ENCODE measurements at regions not wholly inside any gene's neighbourhood (a gene's known extent, or its start where the extent isn't known, plus 50 kb on each side); places are given as distances from the start of the nearest gene placed in this dataset.

GRCh38 chr14:45785240-45785639, 532.2 kb upstream of the MIS18BP1 start:
- intact Hi-C loops (cut with micrococcal nuclease) (no loop called here), in situ Hi-C loops (cut with MboI; ENCODE audit: low sequenced_read_pairs) (no loop called here)

More at GRCh38 chr14:45785240-45785639, 532.2 kb upstream of the MIS18BP1 start:
- no peaks in the 10 kb centered on the region for H4K20me1 ChIP-seq (ENCODE audit: insufficient read depth, low read length)
- no peak overlapping the region for H2BK5ac ChIP-seq (ENCODE audit: low read depth, low read length, poor library complexity, severe bottlenecking)
- H3K27ac ChIP-seq (ENCODE audit: insufficient read depth, low read length) = no peak overlapping the region
- H2AK9ac ChIP-seq (replicated peaks; ENCODE audit: low read depth, low read length, poor library complexity) = no peak overlapping the region
- no peaks in the 10 kb centered on the region for H3K36me3 ChIP-seq (ENCODE audit: control insufficient read depth, insufficient read depth, low read length)
- dilution Hi-C loops (cut with HindIII; ENCODE audit: low sequenced_read_pairs, unreplicated experiment) = no loop called here
- H3K9ac ChIP-seq (ENCODE audit: low read depth, low read length) = no peak overlapping the region
- H4K91ac ChIP-seq (ENCODE audit: insufficient read depth, low read depth, low read length) = no peak overlapping the region
- H3K79me1 ChIP-seq (ENCODE audit: low read depth in 1 of 2, low read length in 2 of 2) = no peaks in the 10 kb centered on the region
- no peaks in the 10 kb centered on the region for H3K27me3 ChIP-seq (ENCODE audit: control insufficient read depth, insufficient read depth, low read length)
- WGBS, 2 experiments (ENCODE audit: extremely low coverage in 2 of 2, insufficient read length in 1 of 2) = no CpG with 5 or more reads among the region's 1 CpG
- no peak overlapping the region for H2AK5ac ChIP-seq (ENCODE audit: low read depth, low read length)
- ChIA-PET POLR2A (ENCODE audit: unreplicated experiment) (no interaction called here), CTCF (no interaction called here)
- H3K18ac ChIP-seq (ENCODE audit: low read depth, low read length) = no peak overlapping the region
- BruUV-seq (replicated peaks) = no TSS peak
- peaks cover 11% of the 10 kb centered on the region for H3K9me3 ChIP-seq (ENCODE audit: control insufficient read depth, insufficient read depth, low read length)
- H2BK120ac ChIP-seq (ENCODE audit: low read depth, low read length) = no peak overlapping the region
- no peak overlapping the region for H3K4me2 ChIP-seq (ENCODE audit: low read depth, low read length)
- H4K5ac ChIP-seq (ENCODE audit: low read depth, low read length) = no peak overlapping the region
- H2BK15ac ChIP-seq (ENCODE audit: low read depth, low read length) = no peak overlapping the region
- no peak overlapping the region for H3K4me3 ChIP-seq (ENCODE audit: insufficient read depth, low read depth, low read length)
- no peak overlapping the region for H3K23ac ChIP-seq (ENCODE audit: low read depth, low read length)
- H3K4ac ChIP-seq (ENCODE audit: low read depth, low read length) = no peak overlapping the region
- H4K8ac ChIP-seq (ENCODE audit: low read depth in 2 of 2, low read length in 2 of 2) = no peak overlapping the region
- H3K9me1 ChIP-seq (ENCODE audit: insufficient read depth, low read length) = no peaks in the 10 kb centered on the region
- no peak overlapping the region for H2AFZ ChIP-seq (replicated peaks; ENCODE audit: low read length, poor library complexity)
- H3K56ac ChIP-seq (ENCODE audit: extremely low read depth, insufficient read depth, low read length) = no peak overlapping the region
- ATAC-seq (ENCODE audit: low read depth) = no peak
- no peak overlapping the region for H2BK20ac ChIP-seq (ENCODE audit: low read depth, low read length)
- H3K14ac ChIP-seq (replicated peaks; ENCODE audit: low read depth, low read length) = no peak overlapping the region
- no peaks in the 10 kb centered on the region for H3K4me1 ChIP-seq (ENCODE audit: control insufficient read depth, insufficient read depth, low read length)
- no peak for DNase-seq
- TF ChIP-seq RFX5 (IDR thresholded peaks at IDR 0.05; ENCODE audit: low read depth, low read length) = no peak
- TF ChIP-seq MXI1 (IDR thresholded peaks at IDR 0.05; ENCODE audit: borderline replicate concordance, low read depth, low read length) = no peak
- TF ChIP-seq NFE2L2 (IDR thresholded peaks at IDR 0.05; ENCODE audit: low read depth, low read length) = no peak
- TF ChIP-seq, protein P1, sequence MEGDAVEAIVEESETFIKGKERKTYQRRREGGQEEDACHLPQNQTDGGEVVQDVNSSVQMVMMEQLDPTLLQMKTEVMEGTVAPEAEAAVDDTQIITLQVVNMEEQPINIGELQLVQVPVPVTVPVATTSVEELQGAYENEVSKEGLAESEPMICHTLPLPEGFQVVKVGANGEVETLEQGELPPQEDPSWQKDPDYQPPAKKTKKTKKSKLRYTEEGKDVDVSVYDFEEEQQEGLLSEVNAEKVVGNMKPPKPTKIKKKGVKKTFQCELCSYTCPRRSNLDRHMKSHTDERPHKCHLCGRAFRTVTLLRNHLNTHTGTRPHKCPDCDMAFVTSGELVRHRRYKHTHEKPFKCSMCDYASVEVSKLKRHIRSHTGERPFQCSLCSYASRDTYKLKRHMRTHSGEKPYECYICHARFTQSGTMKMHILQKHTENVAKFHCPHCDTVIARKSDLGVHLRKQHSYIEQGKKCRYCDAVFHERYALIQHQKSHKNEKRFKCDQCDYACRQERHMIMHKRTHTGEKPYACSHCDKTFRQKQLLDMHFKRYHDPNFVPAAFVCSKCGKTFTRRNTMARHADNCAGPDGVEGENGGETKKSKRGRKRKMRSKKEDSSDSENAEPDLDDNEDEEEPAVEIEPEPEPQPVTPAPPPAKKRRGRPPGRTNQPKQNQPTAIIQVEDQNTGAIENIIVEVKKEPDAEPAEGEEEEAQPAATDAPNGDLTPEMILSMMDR (conservative IDR thresholded peaks at IDR 0.05; ENCODE audit: low read depth, low read length) = no peak
- no peak for TF ChIP-seq RAD21 (IDR thresholded peaks at IDR 0.05; ENCODE audit: low read length)
- no peak for TF ChIP-seq CEBPB (IDR thresholded peaks at IDR 0.05; ENCODE audit: low read depth, low read length)
- TF ChIP-seq, protein P2, sequence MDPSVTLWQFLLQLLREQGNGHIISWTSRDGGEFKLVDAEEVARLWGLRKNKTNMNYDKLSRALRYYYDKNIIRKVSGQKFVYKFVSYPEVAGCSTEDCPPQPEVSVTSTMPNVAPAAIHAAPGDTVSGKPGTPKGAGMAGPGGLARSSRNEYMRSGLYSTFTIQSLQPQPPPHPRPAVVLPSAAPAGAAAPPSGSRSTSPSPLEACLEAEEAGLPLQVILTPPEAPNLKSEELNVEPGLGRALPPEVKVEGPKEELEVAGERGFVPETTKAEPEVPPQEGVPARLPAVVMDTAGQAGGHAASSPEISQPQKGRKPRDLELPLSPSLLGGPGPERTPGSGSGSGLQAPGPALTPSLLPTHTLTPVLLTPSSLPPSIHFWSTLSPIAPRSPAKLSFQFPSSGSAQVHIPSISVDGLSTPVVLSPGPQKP (IDR thresholded peaks at IDR 0.05; ENCODE audit: borderline replicate concordance, low read depth, low read length) = no peak
- no peak for TF ChIP-seq MAFK (IDR thresholded peaks at IDR 0.05; ENCODE audit: low read depth, low read length)
- TF ChIP-seq SMC3 (IDR thresholded peaks at IDR 0.05; ENCODE audit: low read depth, low read length) = no peak
- no peak for TF ChIP-seq MAZ (IDR thresholded peaks at IDR 0.05; ENCODE audit: borderline replicate concordance, low read depth, low read length)
- no peak for TF ChIP-seq BHLHE40 (IDR thresholded peaks at IDR 0.05; ENCODE audit: low read depth, low read length)
- TF ChIP-seq CHD1 (IDR thresholded peaks at IDR 0.05; ENCODE audit: low read depth, low read length) = no peak
- TF ChIP-seq, protein P3, sequence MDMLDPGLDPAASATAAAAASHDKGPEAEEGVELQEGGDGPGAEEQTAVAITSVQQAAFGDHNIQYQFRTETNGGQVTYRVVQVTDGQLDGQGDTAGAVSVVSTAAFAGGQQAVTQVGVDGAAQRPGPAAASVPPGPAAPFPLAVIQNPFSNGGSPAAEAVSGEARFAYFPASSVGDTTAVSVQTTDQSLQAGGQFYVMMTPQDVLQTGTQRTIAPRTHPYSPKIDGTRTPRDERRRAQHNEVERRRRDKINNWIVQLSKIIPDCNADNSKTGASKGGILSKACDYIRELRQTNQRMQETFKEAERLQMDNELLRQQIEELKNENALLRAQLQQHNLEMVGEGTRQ (IDR thresholded peaks at IDR 0.05; ENCODE audit: low read depth, low read length) = no peak
- TF ChIP-seq RCOR1 (IDR thresholded peaks at IDR 0.05; ENCODE audit: insufficient replicate concordance, low read length) = no peak
- TF ChIP-seq FOS (IDR thresholded peaks at IDR 0.05; ENCODE audit: low read depth, low read length) = no peak
- no peak for TF ChIP-seq POLR2A (IDR thresholded peaks at IDR 0.05; ENCODE audit: low read depth, low read length)
